ENCODE measurements at regions not wholly inside any gene's neighbourhood (a gene's known extent, or its start where the extent isn't known, plus 50 kb on each side); places are given as distances from the start of the nearest gene placed in this dataset.

DNA sequence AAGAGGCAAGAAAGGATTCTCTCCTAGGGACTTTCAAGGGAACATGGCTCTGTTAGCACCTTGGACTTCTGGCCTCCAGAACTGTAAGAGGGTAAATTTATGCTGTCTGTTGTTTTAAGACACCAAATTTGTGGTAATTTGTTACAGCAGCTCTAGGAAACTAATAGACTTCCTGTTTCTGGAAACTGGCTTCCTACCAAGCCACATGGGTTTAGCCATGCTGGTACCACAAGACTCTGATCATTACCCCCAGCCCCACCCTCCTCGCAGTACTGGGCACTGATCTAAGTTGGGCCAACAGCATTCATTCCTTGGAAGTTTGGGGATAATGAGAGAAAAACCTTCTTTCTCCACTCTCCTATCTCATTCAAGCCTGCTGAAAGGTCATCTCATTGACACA is 109.5 kb upstream of the SMLR1 start:
- TF ChIP-seq CTCF (IDR thresholded peaks at IDR 0.05) (no peak), POLR2A (IDR thresholded peaks at IDR 0.05) (no peak), EP300 (IDR thresholded peaks at IDR 0.05) (no peak)

Measured in suprapubic skin (tissue), 3 donors.